Panc1 (cell line): ENCODE measurements at regions not wholly inside any gene's neighbourhood (a gene's known extent, or its start where the extent isn't known, plus 50 kb on each side); places are given as distances from the start of the nearest gene placed in this dataset.
A peak's percentile ranks its signal among the peaks of the same experiment; 100 is the strongest.

Experiments
- ATAC-seq: fragments of 200-7000 bp; cut with Tn5 transposase; 2 replicates; pipeline ENCODE4 v1.9.1; 2020; ENCODE audit warnings: mild to moderate bottlenecking, moderate library complexity
- BruUV-seq: library from RNA; stranded (reverse); fragments of 400-500 nt; replicated peaks from 2 replicates; lab custom pipeline; 2021; lab: Mats Ljungman, UMichigan
- CTCF ChIA-PET: fragments of 300-600 bp; sonication (Branson Sonifier 250); formaldehyde crosslinking; loops from one replicate; lab custom pipeline; 2022; ENCODE audit warnings: antibody characterized with exemption; lab: Charles Lee
- POLR2A ChIA-PET: fragments of 300-600 bp; sonication (Branson Sonifier 250); formaldehyde crosslinking; loops from one replicate; lab custom pipeline; 2022; ENCODE audit warnings: antibody characterized with exemption; lab: Charles Lee
- DNase-seq: peaks from one replicate; pipeline ENCODE4 v3.0.0-alpha.2; 2010; ENCODE audit warnings: low read depth, low spot score
- H3K27ac ChIP-seq: 2 replicates; pipeline ENCODE4 v1.5.1; 2011; ENCODE audit warnings: mild to moderate bottlenecking, low read length, inconsistent platforms
- H3K27me3 ChIP-seq: fragments of 200-500 bp; sonication (Bioruptor generic); 2 replicates; pipeline ENCODE4 v1.6.0; 2014; ENCODE audit warnings: low read length, inconsistent platforms; ENCODE audit not compliant: control insufficient read depth, insufficient read depth
- H3K36me3 ChIP-seq: fragments of 200-500 bp; sonication (Bioruptor generic); 2 replicates; pipeline ENCODE4 v1.5.1; 2014; ENCODE audit warnings: inconsistent platforms, mild to moderate bottlenecking, low read length, moderate library complexity; ENCODE audit not compliant: control insufficient read depth, insufficient read depth
- H3K4me1 ChIP-seq: 2 replicates; pipeline ENCODE4 v1.5.1; 2011; ENCODE audit warnings: inconsistent platforms, mild to moderate bottlenecking, low read length, moderate library complexity; ENCODE audit not compliant: control insufficient read depth, insufficient read depth
- H3K4me3 ChIP-seq, 2 experiments: 2 replicates each; pipeline ENCODE4 v1.5.1; 2011 to 2012; ENCODE audit warnings: low read depth in 2 of 2, low read length in 2 of 2, mild to moderate bottlenecking in 2 of 2, inconsistent platforms in 1 of 2, moderate library complexity in 1 of 2
- H3K9me3 ChIP-seq: fragments of 200-500 bp; sonication (Bioruptor generic); 2 replicates; pipeline ENCODE4 v1.5.1; 2014; ENCODE audit warnings: low read depth, mild to moderate bottlenecking, inconsistent platforms, low read length, moderate library complexity; ENCODE audit not compliant: control insufficient read depth, insufficient read depth
- CTCF ChIP-seq: fragments of 450-650 bp; IDR thresholded peaks from 2 replicates; pipeline ENCODE4 v1.5.1; 2017; ENCODE audit warnings: mild to moderate bottlenecking
- POLR2AphosphoS5 ChIP-seq: IDR thresholded peaks from 2 replicates; pipeline ENCODE4 v1.6.1; 2012; ENCODE audit warnings: mild to moderate bottlenecking, low read depth, low read length, moderate library complexity
- SIN3A ChIP-seq: IDR thresholded peaks from 2 replicates; pipeline ENCODE4 v1.6.1; 2012; ENCODE audit warnings: low read depth, mild to moderate bottlenecking, low read length, moderate library complexity, borderline replicate concordance; ENCODE audit not compliant: insufficient read depth
- TCF7L2 ChIP-seq: IDR thresholded peaks from 2 replicates; pipeline ENCODE4 v1.6.1; 2011; ENCODE audit warnings: mild to moderate bottlenecking, low read depth, low read length, inconsistent platforms
- in situ Hi-C: cut with HindIII; loops from 2 replicates; pipeline ENCODE4 v1.10.0; 2016; ENCODE audit warnings: low sequenced_read_pairs, low pct_unique_long_range_greater_than_20kb
- intact Hi-C: fragments of 100-400 bp; cut with micrococcal nuclease; formaldehyde crosslinking; loops from one replicate; pipeline ENCODE4 v1.10.0; 2022; ENCODE audit not compliant: unreplicated experiment
- TF ChIP-seq, protein P1 (sequence below), 2 experiments: IDR thresholded peaks; 2 replicates each; pipeline ENCODE4 v1.6.1; 2011 to 2012; ENCODE audit warnings: low read depth in 2 of 2, control low read depth in 1 of 2, low read length in 1 of 2, mild to moderate bottlenecking in 1 of 2, moderate library complexity in 1 of 2; ENCODE audit not compliant: insufficient read depth in 1 of 2

- intact Hi-C loops = no loop called here
- Histone ChIP-seq H3K4me3 (no peak overlapping the region), H3K27me3 (no peaks in the 10 kb centered on the region; the same call in 1 of the 2 replicates), H3K27ac (no peak overlapping the region), H3K4me1 (no peaks in the 10 kb centered on the region), H3K36me3 (no peaks in the 10 kb centered on the region), H3K9me3 (no peaks in the 10 kb centered on the region)
- in situ Hi-C loops = no loop called here
- DNase-seq = no peak
- ChIA-PET CTCF (no interaction called here), POLR2A (no interaction called here)
- BruUV-seq = no TSS peak
- no peak for TF ChIP-seq SIN3A
- TF ChIP-seq, protein P1, sequence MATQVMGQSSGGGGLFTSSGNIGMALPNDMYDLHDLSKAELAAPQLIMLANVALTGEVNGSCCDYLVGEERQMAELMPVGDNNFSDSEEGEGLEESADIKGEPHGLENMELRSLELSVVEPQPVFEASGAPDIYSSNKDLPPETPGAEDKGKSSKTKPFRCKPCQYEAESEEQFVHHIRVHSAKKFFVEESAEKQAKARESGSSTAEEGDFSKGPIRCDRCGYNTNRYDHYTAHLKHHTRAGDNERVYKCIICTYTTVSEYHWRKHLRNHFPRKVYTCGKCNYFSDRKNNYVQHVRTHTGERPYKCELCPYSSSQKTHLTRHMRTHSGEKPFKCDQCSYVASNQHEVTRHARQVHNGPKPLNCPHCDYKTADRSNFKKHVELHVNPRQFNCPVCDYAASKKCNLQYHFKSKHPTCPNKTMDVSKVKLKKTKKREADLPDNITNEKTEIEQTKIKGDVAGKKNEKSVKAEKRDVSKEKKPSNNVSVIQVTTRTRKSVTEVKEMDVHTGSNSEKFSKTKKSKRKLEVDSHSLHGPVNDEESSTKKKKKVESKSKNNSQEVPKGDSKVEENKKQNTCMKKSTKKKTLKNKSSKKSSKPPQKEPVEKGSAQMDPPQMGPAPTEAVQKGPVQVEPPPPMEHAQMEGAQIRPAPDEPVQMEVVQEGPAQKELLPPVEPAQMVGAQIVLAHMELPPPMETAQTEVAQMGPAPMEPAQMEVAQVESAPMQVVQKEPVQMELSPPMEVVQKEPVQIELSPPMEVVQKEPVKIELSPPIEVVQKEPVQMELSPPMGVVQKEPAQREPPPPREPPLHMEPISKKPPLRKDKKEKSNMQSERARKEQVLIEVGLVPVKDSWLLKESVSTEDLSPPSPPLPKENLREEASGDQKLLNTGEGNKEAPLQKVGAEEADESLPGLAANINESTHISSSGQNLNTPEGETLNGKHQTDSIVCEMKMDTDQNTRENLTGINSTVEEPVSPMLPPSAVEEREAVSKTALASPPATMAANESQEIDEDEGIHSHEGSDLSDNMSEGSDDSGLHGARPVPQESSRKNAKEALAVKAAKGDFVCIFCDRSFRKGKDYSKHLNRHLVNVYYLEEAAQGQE (IDR thresholded peaks at IDR 0.05; ENCODE audit: insufficient read depth in 1 of 2, low read depth in 2 of 2, low read length in 1 of 2) = no peak
- TF ChIP-seq POLR2AphosphoS5 = no peak
- TF ChIP-seq CTCF = no peak
- TF ChIP-seq TCF7L2 = no peak
- no peak for ATAC-seq
These were observed 73.2 kb downstream of the GGTLC2 start for GRCh38 chr22:22717664-22718063.

DNA sequence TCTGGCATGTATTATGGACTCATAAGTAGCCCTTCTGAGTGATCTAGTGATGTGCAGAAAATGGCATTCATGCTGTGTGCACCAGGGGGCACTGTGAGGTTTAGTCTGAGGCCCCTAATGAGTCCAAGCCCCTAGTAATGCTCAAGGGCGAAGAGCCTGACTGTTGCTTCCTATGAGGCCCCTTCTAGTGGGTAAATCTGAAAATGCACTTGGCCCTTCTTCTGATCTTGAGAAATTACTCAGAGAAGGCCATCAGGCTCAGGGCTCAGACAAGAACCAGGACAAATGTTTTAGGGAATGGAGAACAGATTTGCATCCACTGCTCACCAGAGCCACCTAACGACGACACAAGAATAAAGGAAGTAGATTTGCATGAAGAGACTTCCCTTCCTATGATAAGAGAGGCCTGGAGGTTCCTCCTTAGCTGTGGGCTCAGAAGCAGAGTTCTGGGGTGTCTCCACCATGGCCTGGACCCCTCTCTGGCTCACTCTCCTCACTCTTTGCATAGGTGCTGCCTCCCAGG, 75.8 kb downstream of the GGTLC2 start:
- Histone ChIP-seq H3K4me1 (no peaks in the 10 kb centered on the region), H3K27me3 (peaks cover 2% of the 10 kb centered on the region; the same call in 1 of the 2 replicates), H3K36me3 (no peaks in the 10 kb centered on the region), H3K4me3 (no peak overlapping the region), H3K9me3 (no peaks in the 10 kb centered on the region), H3K27ac (no peak overlapping the region)
- in situ Hi-C loops (no loop called here), intact Hi-C loops (no loop called here)
- POLR2A ChIA-PET = no interaction called here
- CTCF ChIA-PET = interaction anchor here (0.7 kb wide), 1 partner anchor 29 kb away, joined by 3 read pairs; no protein-coding TSS in a partner anchor
- no peak for TF ChIP-seq POLR2AphosphoS5
- peak; percentile 78 for TF ChIP-seq CTCF
- ATAC-seq (peak; percentile 89), DNase-seq (peak; percentile 18)
- BruUV-seq = no TSS peak
